ENCODE measurements at regions not wholly inside any gene's neighbourhood (a gene's known extent, or its start where the extent isn't known, plus 50 kb on each side); places are given as distances from the start of the nearest gene placed in this dataset.

GRCh38 chr1:177600321-177600720, 369.5 kb downstream of the SEC16B start:
- Histone ChIP-seq H3K9me3 (ENCODE audit: control insufficient read depth, insufficient read depth, low read depth, low read length) (peaks cover 5% of the 10 kb centered on the region), H3K27ac (ENCODE audit: low read depth, low read length) (no peak overlapping the region), H3K4me1 (ENCODE audit: control insufficient read depth, insufficient read depth, low read length) (no peaks in the 10 kb centered on the region), H3K27me3 (ENCODE audit: control insufficient read depth, insufficient read depth, low read length) (no peaks in the 10 kb centered on the region), H3K36me3 (ENCODE audit: control insufficient read depth, insufficient read depth, low read length) (no peaks in the 10 kb centered on the region), H3K9ac (ENCODE audit: low read length) (no peak overlapping the region), H3K4me3 (ENCODE audit: low read depth, low read length) (no peak overlapping the region)

- Histone ChIP-seq H3K9ac (ENCODE audit: low read length) (no peak overlapping the region), H3K27ac (ENCODE audit: low read depth, low read length) (no peak overlapping the region), H3K27me3 (ENCODE audit: control insufficient read depth, insufficient read depth, low read length) (no peaks in the 10 kb centered on the region), H3K4me1 (ENCODE audit: control insufficient read depth, insufficient read depth, low read length) (no peaks in the 10 kb centered on the region), H3K4me3 (ENCODE audit: low read depth, low read length) (no peak overlapping the region), H3K36me3 (ENCODE audit: control insufficient read depth, insufficient read depth, low read length) (no peaks in the 10 kb centered on the region), H3K9me3 (ENCODE audit: control insufficient read depth, insufficient read depth, low read depth, low read length) (no peaks in the 10 kb centered on the region)
These were observed 372.5 kb downstream of the SEC16B start for GRCh38 chr1:177597393-177597792.

GRCh38 chr1:177596485-177596884, 373.4 kb downstream of the SEC16B start:
- H3K9me3 ChIP-seq (ENCODE audit: control insufficient read depth, insufficient read depth, low read depth, low read length) = no peaks in the 10 kb centered on the region
- no peaks in the 10 kb centered on the region for H3K27me3 ChIP-seq (ENCODE audit: control insufficient read depth, insufficient read depth, low read length)

GRCh38 chr1:177593105-177593504, 376.8 kb downstream of the SEC16B start:
- no peaks in the 10 kb centered on the region for H3K4me1 ChIP-seq (ENCODE audit: control insufficient read depth, insufficient read depth, low read length)
- H3K9ac ChIP-seq (ENCODE audit: low read length) = no peak overlapping the region
- H3K4me3 ChIP-seq (ENCODE audit: low read depth, low read length) = no peak overlapping the region
- H3K27me3 ChIP-seq (ENCODE audit: control insufficient read depth, insufficient read depth, low read length) = no peaks in the 10 kb centered on the region
- no peaks in the 10 kb centered on the region for H3K36me3 ChIP-seq (ENCODE audit: control insufficient read depth, insufficient read depth, low read length)
- H3K27ac ChIP-seq (ENCODE audit: low read depth, low read length) = no peak overlapping the region
- no peaks in the 10 kb centered on the region for H3K9me3 ChIP-seq (ENCODE audit: control insufficient read depth, insufficient read depth, low read depth, low read length)

More at GRCh38 chr1:177596485-177596884, 373.4 kb downstream of the SEC16B start:
- no peak overlapping the region for H3K4me3 ChIP-seq (ENCODE audit: low read depth, low read length)
- no peak overlapping the region for H3K27ac ChIP-seq (ENCODE audit: low read depth, low read length)
- H3K4me1 ChIP-seq (ENCODE audit: control insufficient read depth, insufficient read depth, low read length) = no peaks in the 10 kb centered on the region
- no peak overlapping the region for H3K9ac ChIP-seq (ENCODE audit: low read length)
- H3K36me3 ChIP-seq (ENCODE audit: control insufficient read depth, insufficient read depth, low read length) = no peaks in the 10 kb centered on the region

- no peaks in the 10 kb centered on the region for H3K9me3 ChIP-seq (ENCODE audit: control insufficient read depth, insufficient read depth, low read depth, low read length)
- H3K27ac ChIP-seq (ENCODE audit: low read depth, low read length) = no peak overlapping the region
- H3K36me3 ChIP-seq (ENCODE audit: control insufficient read depth, insufficient read depth, low read length) = no peaks in the 10 kb centered on the region
- no peak overlapping the region for H3K9ac ChIP-seq (ENCODE audit: low read length)
- H3K4me1 ChIP-seq (ENCODE audit: control insufficient read depth, insufficient read depth, low read length) = no peaks in the 10 kb centered on the region
- no peak overlapping the region for H3K4me3 ChIP-seq (ENCODE audit: low read depth, low read length)
- no peaks in the 10 kb centered on the region for H3K27me3 ChIP-seq (ENCODE audit: control insufficient read depth, insufficient read depth, low read length)
These were observed 377.2 kb downstream of the SEC16B start for GRCh38 chr1:177592624-177593023.

GRCh38 chr1:177591155-177591554, 378.7 kb downstream of the SEC16B start:
- Histone ChIP-seq H3K27ac (ENCODE audit: low read depth, low read length) (no peak overlapping the region), H3K9me3 (ENCODE audit: control insufficient read depth, insufficient read depth, low read depth, low read length) (no peaks in the 10 kb centered on the region), H3K4me3 (ENCODE audit: low read depth, low read length) (no peak overlapping the region), H3K4me1 (ENCODE audit: control insufficient read depth, insufficient read depth, low read length) (no peaks in the 10 kb centered on the region), H3K36me3 (ENCODE audit: control insufficient read depth, insufficient read depth, low read length) (no peaks in the 10 kb centered on the region), H3K9ac (ENCODE audit: low read length) (no peak overlapping the region), H3K27me3 (ENCODE audit: control insufficient read depth, insufficient read depth, low read length) (no peaks in the 10 kb centered on the region)

GRCh38 chr1:177589166-177589565, 380.7 kb downstream of the SEC16B start:
- Histone ChIP-seq H3K4me3 (ENCODE audit: low read depth, low read length) (no peak overlapping the region), H3K27ac (ENCODE audit: low read depth, low read length) (no peak overlapping the region), H3K36me3 (ENCODE audit: control insufficient read depth, insufficient read depth, low read length) (no peaks in the 10 kb centered on the region), H3K4me1 (ENCODE audit: control insufficient read depth, insufficient read depth, low read length) (no peaks in the 10 kb centered on the region), H3K9ac (ENCODE audit: low read length) (no peak overlapping the region), H3K27me3 (ENCODE audit: control insufficient read depth, insufficient read depth, low read length) (no peaks in the 10 kb centered on the region), H3K9me3 (ENCODE audit: control insufficient read depth, insufficient read depth, low read depth, low read length) (no peaks in the 10 kb centered on the region)

- H3K9ac ChIP-seq (ENCODE audit: low read length) = no peak overlapping the region
- no peaks in the 10 kb centered on the region for H3K4me1 ChIP-seq (ENCODE audit: control insufficient read depth, insufficient read depth, low read length)
- no peaks in the 10 kb centered on the region for H3K36me3 ChIP-seq (ENCODE audit: control insufficient read depth, insufficient read depth, low read length)
- no peaks in the 10 kb centered on the region for H3K9me3 ChIP-seq (ENCODE audit: control insufficient read depth, insufficient read depth, low read depth, low read length)
- no peak overlapping the region for H3K27ac ChIP-seq (ENCODE audit: low read depth, low read length)
- H3K27me3 ChIP-seq (ENCODE audit: control insufficient read depth, insufficient read depth, low read length) = no peaks in the 10 kb centered on the region
- no peak overlapping the region for H3K4me3 ChIP-seq (ENCODE audit: low read depth, low read length)
These were observed 383.4 kb downstream of the SEC16B start for GRCh38 chr1:177586429-177586828.

GRCh38 chr1:177585302-177586220, 384.3 kb downstream of the SEC16B start:
- Histone ChIP-seq H3K9ac (ENCODE audit: low read length) (no peak overlapping the region), H3K36me3 (ENCODE audit: control insufficient read depth, insufficient read depth, low read length) (no peaks in the 10 kb centered on the region), H3K4me3 (ENCODE audit: low read depth, low read length) (no peak overlapping the region), H3K9me3 (ENCODE audit: control insufficient read depth, insufficient read depth, low read depth, low read length) (no peaks in the 10 kb centered on the region), H3K4me1 (ENCODE audit: control insufficient read depth, insufficient read depth, low read length) (no peaks in the 10 kb centered on the region), H3K27me3 (ENCODE audit: control insufficient read depth, insufficient read depth, low read length) (no peaks in the 10 kb centered on the region), H3K27ac (ENCODE audit: low read depth, low read length) (no peak overlapping the region)

GRCh38 chr1:177573901-177574300, 396.0 kb downstream of the SEC16B start:
- H3K9me3 ChIP-seq (ENCODE audit: control insufficient read depth, insufficient read depth, low read depth, low read length) = no peaks in the 10 kb centered on the region
- H3K4me3 ChIP-seq (ENCODE audit: low read depth, low read length) = no peak overlapping the region
- H3K36me3 ChIP-seq (ENCODE audit: control insufficient read depth, insufficient read depth, low read length) = no peaks in the 10 kb centered on the region
- H3K9ac ChIP-seq (ENCODE audit: low read length) = no peak overlapping the region
- no peaks in the 10 kb centered on the region for H3K27me3 ChIP-seq (ENCODE audit: control insufficient read depth, insufficient read depth, low read length)
- 0 out of 2 replicates have a peak, but pooled peaks cover 3% of the 10 kb centered on the region for H3K4me1 ChIP-seq (ENCODE audit: control insufficient read depth, insufficient read depth, low read length)
- no peak overlapping the region for H3K27ac ChIP-seq (ENCODE audit: low read depth, low read length)

GRCh38 chr1:177571485-177572076, 398.3 kb downstream of the SEC16B start:
- H3K9me3 ChIP-seq (ENCODE audit: control insufficient read depth, insufficient read depth, low read depth, low read length) = no peaks in the 10 kb centered on the region
- 0 out of 2 replicates have a peak, but pooled peaks cover 3% of the 10 kb centered on the region for H3K4me1 ChIP-seq (ENCODE audit: control insufficient read depth, insufficient read depth, low read length)
- H3K9ac ChIP-seq (ENCODE audit: low read length) = no peak overlapping the region
- no peaks in the 10 kb centered on the region for H3K27me3 ChIP-seq (ENCODE audit: control insufficient read depth, insufficient read depth, low read length)
- H3K36me3 ChIP-seq (ENCODE audit: control insufficient read depth, insufficient read depth, low read length) = no peaks in the 10 kb centered on the region
- no peak overlapping the region for H3K27ac ChIP-seq (ENCODE audit: low read depth, low read length)
- no peak overlapping the region for H3K4me3 ChIP-seq (ENCODE audit: low read depth, low read length)

Data from HUES6 (cell line).